HCT116 (cell line): ENCODE measurements at regions not wholly inside any gene's neighbourhood (a gene's known extent, or its start where the extent isn't known, plus 50 kb on each side); places are given as distances from the start of the nearest gene placed in this dataset.

Experiments
- ATAC-seq: fragments of 200-7000 bp; cut with Tn5 transposase; 2 replicates; pipeline ENCODE4 v1.9.1; 2020; ENCODE audit warnings: mild to moderate bottlenecking, moderate library complexity
- BruUV-seq: library from RNA; stranded (reverse); fragments of 400-500 nt; replicated peaks from 2 replicates; lab custom pipeline; 2021; lab: Mats Ljungman, UMichigan
- CTCF ChIA-PET: fragments of 300-600 bp; sonication (Branson Sonifier 250); formaldehyde crosslinking; loops from one replicate; lab custom pipeline; 2021; ENCODE audit warnings: antibody characterized with exemption; lab: Charles Lee
- POLR2A ChIA-PET: fragments of 300-600, 350-600 bp; sonication (Branson Sonifier 250); formaldehyde crosslinking; loops from one replicate; lab custom pipeline; 2021; ENCODE audit warnings: antibody characterized with exemption; lab: Charles Lee
- RAD21 ChIA-PET, 2 experiments: fragments of 300-600 bp; sonication (Branson Sonifier 250); formaldehyde crosslinking; loops; one replicate each; lab custom pipeline; 2023; ENCODE audit warnings: low total read pairs in 2 of 2; ENCODE audit not compliant: uncharacterized antibody in 2 of 2, unreplicated experiment in 2 of 2, low non-redundant PET in 1 of 2; lab: Charles Lee
- DNase-seq: peaks from one replicate; pipeline ENCODE4 v3.0.0-alpha.2; 2010; ENCODE audit warnings: low read depth, low spot score
- H2AFZ ChIP-seq: fragments of 200-600 bp; shearing (Covaris generic), sonication (generic); 2 replicates; pipeline ENCODE4 v1.6.1; 2017; ENCODE audit warnings: low read depth, mixed run types, mixed read lengths, antibody characterized with exemption, low read length; ENCODE audit not compliant: poor library complexity, severe bottlenecking
- H3K27ac ChIP-seq: 2 replicates; pipeline ENCODE4 v1.5.1; 2012; ENCODE audit warnings: low read depth, low read length
- H3K27me3 ChIP-seq: fragments of 200-600 bp; sonication (generic); 2 replicates; pipeline ENCODE4 v1.6.1; 2016; ENCODE audit warnings: mixed run types, low read length, mixed read lengths; ENCODE audit not compliant: insufficient read depth
- H3K36me3 ChIP-seq, 2 experiments: fragments of 200-500 bp in 1 of 2; fragments of 200-600 bp in 1 of 2; sonication (Bioruptor generic) in 1 of 2; sonication (generic) in 1 of 2; 2 replicates each; pipeline versions ENCODE4 v1.5.1 to v1.6.1; 2014 to 2016; ENCODE audit warnings: low read length in 2 of 2, inconsistent platforms in 1 of 2, mixed read lengths in 1 of 2, mixed run types in 1 of 2; ENCODE audit not compliant: insufficient read depth in 2 of 2, control insufficient read depth in 1 of 2
- H3K4me1 ChIP-seq, 2 experiments: fragments of 200-600 bp in 1 of 2; sonication (generic) in 1 of 2; 2 replicates each; pipeline versions ENCODE4 v1.5.1 to v1.6.1; 2012 to 2017; ENCODE audit warnings: low read length in 2 of 2, inconsistent platforms in 1 of 2, mild to moderate bottlenecking in 1 of 2, mixed read lengths in 1 of 2, mixed run types in 1 of 2, moderate library complexity in 1 of 2; ENCODE audit not compliant: insufficient read depth in 2 of 2, control insufficient read depth in 1 of 2
- H3K4me2 ChIP-seq: fragments of 200-600 bp; sonication (generic); 2 replicates; pipeline ENCODE4 v1.6.1; 2017; ENCODE audit warnings: mixed run types, low read length, mixed read lengths
- H3K4me3 ChIP-seq, 2 experiments: fragments of 200-600 bp in 1 of 2; sonication (generic) in 1 of 2; replicated peaks in 1 of 2; 2 replicates each; pipeline ENCODE4 v1.5.1; 2011 to 2016; ENCODE audit warnings: low read length in 2 of 2, control low read depth in 1 of 2, low read depth in 1 of 2, mild to moderate bottlenecking in 1 of 2, mixed read lengths in 1 of 2, mixed run types in 1 of 2
- H3K79me2 ChIP-seq: fragments of 200-600 bp; sonication (generic); 2 replicates; pipeline ENCODE4 v1.6.1; 2017; ENCODE audit warnings: mild to moderate bottlenecking, mixed run types, low read length, moderate library complexity, mixed read lengths; ENCODE audit not compliant: insufficient read depth
- H3K9ac ChIP-seq: fragments of 200-600 bp; sonication (generic); 2 replicates; pipeline ENCODE4 v1.6.1; 2016; ENCODE audit warnings: low read length, mixed read lengths
- H3K9me2 ChIP-seq: fragments of 200-600 bp; sonication (generic), shearing (Covaris generic); 2 replicates; pipeline ENCODE4 v1.6.1; 2017; ENCODE audit warnings: mixed run types, mild to moderate bottlenecking, moderate library complexity; ENCODE audit not compliant: insufficient read depth
- H3K9me3 ChIP-seq, 2 experiments: fragments of 200-500 bp in 1 of 2; fragments of 200-600 bp in 1 of 2; sonication (Bioruptor generic) in 1 of 2; sonication (generic) in 1 of 2; 2 replicates each; pipeline ENCODE4 v1.6.1; 2014 to 2017; ENCODE audit warnings: low read length in 2 of 2, mixed read lengths in 2 of 2, inconsistent platforms in 1 of 2, low read depth in 1 of 2, mild to moderate bottlenecking in 1 of 2, mixed run types in 1 of 2, moderate library complexity in 1 of 2; ENCODE audit not compliant: control insufficient read depth in 1 of 2, insufficient read depth in 1 of 2
- H4K20me1 ChIP-seq: fragments of 200-600 bp; sonication (generic), shearing (Covaris generic); 2 replicates; pipeline ENCODE4 v1.6.1; 2017; ENCODE audit warnings: mixed run types, mild to moderate bottlenecking, moderate library complexity; ENCODE audit not compliant: insufficient read depth
- CTCF ChIP-seq, 3 experiments: fragments of 200-600 bp in 1 of 3; sonication (generic) in 1 of 3; IDR thresholded peaks in 2 of 3; conservative IDR thresholded peaks in 1 of 3; 2 replicates each; pipeline ENCODE4 v1.5.1; 2012 to 2017; ENCODE audit warnings: low read depth in 2 of 3, low read length in 2 of 3, antibody characterized with exemption in 1 of 3, borderline replicate concordance in 1 of 3, control low read depth in 1 of 3, mild to moderate bottlenecking in 1 of 3, mixed read lengths in 1 of 3, mixed run types in 1 of 3, moderate library complexity in 1 of 3; ENCODE audit not compliant: insufficient read depth in 1 of 3
- EGR1 ChIP-seq: IDR thresholded peaks from 2 replicates; pipeline ENCODE4 v1.6.1; 2012; ENCODE audit warnings: low read depth
- EZH2 ChIP-seq: fragments of 200-600 bp; sonication (generic); IDR thresholded peaks from 2 replicates; pipeline ENCODE4 v1.6.1; 2017; ENCODE audit warnings: antibody characterized with exemption, mixed run types
- RAD21 ChIP-seq: IDR thresholded peaks from 2 replicates; pipeline ENCODE4 v1.6.1; 2012; ENCODE audit warnings: low read depth, mild to moderate bottlenecking
- SIN3A ChIP-seq: IDR thresholded peaks from 2 replicates; pipeline ENCODE4 v1.6.1; 2012; ENCODE audit warnings: low read depth
- SP1 ChIP-seq: IDR thresholded peaks from 2 replicates; pipeline ENCODE4 v1.6.1; 2012; ENCODE audit warnings: low read depth
- ZBTB33 ChIP-seq: IDR thresholded peaks from 2 replicates; pipeline ENCODE4 v1.6.1; 2011; ENCODE audit warnings: mild to moderate bottlenecking, low read length, moderate library complexity; ENCODE audit not compliant: insufficient replicate concordance; ENCODE audit errors: extremely low read depth
- intact Hi-C: fragments of 100-400 bp; cut with micrococcal nuclease; formaldehyde crosslinking; loops from 2 replicates; pipeline ENCODE4 v1.10.0; 2022

- H3K36me3 ChIP-seq: no peaks in the 10 kb centered on the region
- no peaks in the 10 kb centered on the region for H3K27me3 ChIP-seq
- ChIA-PET CTCF (no interaction called here), RAD21 (no interaction called here), POLR2A (no interaction called here)
- peaks cover 5 to 12% of the 10 kb centered on the region in 2 experiments; a peak in 2 of 4 replicates for H3K9me3 ChIP-seq
- H2AFZ ChIP-seq: no peak overlapping the region
- intact Hi-C loops: no loop called here
- BruUV-seq: no TSS peak
- H3K4me3 ChIP-seq: no peak overlapping the region
- TF ChIP-seq SP1 (no peak), EGR1 (no peak), SIN3A (no peak), EZH2 (no peak), CTCF (IDR thresholded peaks at IDR 0.05 in 2 of 3, conservative IDR thresholded peaks at IDR 0.05 in 1 of 3; ENCODE audit: borderline replicate concordance in 1 of 3, insufficient read depth in 1 of 3, low read depth in 2 of 3, low read length in 2 of 3) (no peak), RAD21 (no peak), ZBTB33 (no peak)
- H3K27ac ChIP-seq: no peak overlapping the region
- H3K4me1 ChIP-seq: no peaks in the 10 kb centered on the region
- DNase-seq (no peak), ATAC-seq (no peak)
- no peak overlapping the region for H3K9ac ChIP-seq
- H4K20me1 ChIP-seq: no peaks in the 10 kb centered on the region
- no peak overlapping the region for H3K4me2 ChIP-seq
- H3K9me2 ChIP-seq: no peaks in the 10 kb centered on the region
- H3K79me2 ChIP-seq: no peaks in the 10 kb centered on the region
These were observed 156.6 kb downstream of the TLR4 start for GRCh38 chr9:117860849-117861248.
